Activated naive CD8-positive, alpha-beta T cell treated with anti-CD3 and anti-CD28 coated beads, Interleukin-2, amount 50 U/mL, for 16 hours (primary cell): ENCODE measurements at regions not wholly inside any gene's neighbourhood (a gene's known extent, or its start where the extent isn't known, plus 50 kb on each side); places are given as distances from the start of the nearest gene placed in this dataset.

ENCODE experiments used
- DNase-seq: peaks from one replicate; pipeline ENCODE4 v3.0.0-alpha.2; 2020; ENCODE audit warnings: low read depth, low spot score

GRCh38 chr21:15370462-15370975 is 305.7 kb upstream of the NRIP1 start:
- DNase-seq, result no peak

GRCh38 chr21:15373941-15374340 is 309.1 kb upstream of the NRIP1 start:
- no peak for DNase-seq

- DNase-seq, result no peak
These were observed 315.0 kb upstream of the NRIP1 start for GRCh38 chr21:15379776-15380175.

GRCh38 chr21:15383588-15383987 is 318.8 kb upstream of the NRIP1 start:
- DNase-seq, result no peak

- no peak for DNase-seq
These were observed 325.2 kb upstream of the NRIP1 start for GRCh38 chr21:15390049-15390448.

GRCh38 chr21:15397258-15397657 is 332.5 kb upstream of the NRIP1 start:
- DNase-seq, result no peak

GRCh38 chr21:15400905-15401304 is 328.9 kb upstream of the USP25 start:
- no peak for DNase-seq

- DNase-seq, result no peak
These were observed 328.5 kb upstream of the USP25 start for GRCh38 chr21:15401331-15401730.

- DNase-seq, result no peak
These were observed 324.6 kb upstream of the USP25 start for GRCh38 chr21:15405214-15405613.

- no peak for DNase-seq
These were observed 323.0 kb upstream of the USP25 start for GRCh38 chr21:15406791-15407190.

GRCh38 chr21:15407585-15407984 is 322.2 kb upstream of the USP25 start:
- DNase-seq, result no peak

GRCh38 chr21:15408089-15408488 is 321.7 kb upstream of the USP25 start:
- no peak for DNase-seq

GRCh38 chr21:15409031-15409430 is 320.8 kb upstream of the USP25 start:
- no peak for DNase-seq

GRCh38 chr21:15410853-15411252 is 318.9 kb upstream of the USP25 start:
- DNase-seq, result no peak

GRCh38 chr21:15414057-15414456 is 315.7 kb upstream of the USP25 start:
- no peak for DNase-seq

- no peak for DNase-seq
These were observed 314.1 kb upstream of the USP25 start for GRCh38 chr21:15415541-15416261.

- no peak for DNase-seq
These were observed 308.3 kb upstream of the USP25 start for GRCh38 chr21:15421441-15421881.

- DNase-seq, result no peak
These were observed 307.8 kb upstream of the USP25 start for GRCh38 chr21:15421947-15422346.

- no peak for DNase-seq
These were observed 307.0 kb upstream of the USP25 start for GRCh38 chr21:15422783-15423182.

GRCh38 chr21:15423676-15424445 is 305.9 kb upstream of the USP25 start:
- DNase-seq, result no peak

GRCh38 chr21:15425049-15425448 is 304.7 kb upstream of the USP25 start:
- DNase-seq, result no peak

GRCh38 chr21:15430023-15430422 is 299.8 kb upstream of the USP25 start:
- DNase-seq, result no peak

- no peak for DNase-seq
These were observed 299.2 kb upstream of the USP25 start for GRCh38 chr21:15430577-15430976.
